ENCODE measurements at regions not wholly inside any gene's neighbourhood (a gene's known extent, or its start where the extent isn't known, plus 50 kb on each side); places are given as distances from the start of the nearest gene placed in this dataset.

DNA sequence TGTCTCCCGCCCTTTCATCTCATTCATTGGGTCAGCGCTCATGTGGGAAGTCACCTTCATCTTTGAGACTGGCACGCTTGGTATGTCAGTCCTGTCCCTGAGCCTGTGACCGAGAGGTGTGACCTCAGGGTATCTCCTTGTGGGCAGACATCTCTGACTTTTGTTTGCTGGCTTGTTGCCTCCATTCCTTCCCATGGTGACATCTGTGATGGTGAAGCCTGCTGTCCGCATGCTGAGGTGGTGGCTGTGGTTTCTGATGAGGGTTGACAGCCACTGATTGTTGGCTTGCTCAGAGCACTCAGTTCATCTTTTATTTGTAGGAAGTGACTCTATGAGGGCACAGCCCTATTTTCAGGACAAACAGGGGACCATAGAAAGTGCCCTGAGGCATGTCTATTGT is 139.2 kb downstream of the SLC4A3 start:
- TF ChIP-seq, protein P1, sequence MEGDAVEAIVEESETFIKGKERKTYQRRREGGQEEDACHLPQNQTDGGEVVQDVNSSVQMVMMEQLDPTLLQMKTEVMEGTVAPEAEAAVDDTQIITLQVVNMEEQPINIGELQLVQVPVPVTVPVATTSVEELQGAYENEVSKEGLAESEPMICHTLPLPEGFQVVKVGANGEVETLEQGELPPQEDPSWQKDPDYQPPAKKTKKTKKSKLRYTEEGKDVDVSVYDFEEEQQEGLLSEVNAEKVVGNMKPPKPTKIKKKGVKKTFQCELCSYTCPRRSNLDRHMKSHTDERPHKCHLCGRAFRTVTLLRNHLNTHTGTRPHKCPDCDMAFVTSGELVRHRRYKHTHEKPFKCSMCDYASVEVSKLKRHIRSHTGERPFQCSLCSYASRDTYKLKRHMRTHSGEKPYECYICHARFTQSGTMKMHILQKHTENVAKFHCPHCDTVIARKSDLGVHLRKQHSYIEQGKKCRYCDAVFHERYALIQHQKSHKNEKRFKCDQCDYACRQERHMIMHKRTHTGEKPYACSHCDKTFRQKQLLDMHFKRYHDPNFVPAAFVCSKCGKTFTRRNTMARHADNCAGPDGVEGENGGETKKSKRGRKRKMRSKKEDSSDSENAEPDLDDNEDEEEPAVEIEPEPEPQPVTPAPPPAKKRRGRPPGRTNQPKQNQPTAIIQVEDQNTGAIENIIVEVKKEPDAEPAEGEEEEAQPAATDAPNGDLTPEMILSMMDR (IDR thresholded peaks at IDR 0.05; ENCODE audit: low read depth, low read length, poor library complexity, severe bottlenecking) = no peak
- no peak overlapping the region for H3K27ac ChIP-seq (ENCODE audit: low read depth, low read length)
- no peak overlapping the region for H3K4me2 ChIP-seq (ENCODE audit: low read length)
- no peaks in the 10 kb centered on the region for H3K9me2 ChIP-seq (replicated peaks; ENCODE audit: control insufficient read depth, low read length)
- H3K27me3 ChIP-seq (ENCODE audit: control insufficient read depth, low read length) = no peaks in the 10 kb centered on the region
- H3F3A ChIP-seq (ENCODE audit: control insufficient read depth, insufficient read depth) = no peaks in the 10 kb centered on the region
- H4K20me1 ChIP-seq (ENCODE audit: control insufficient read depth, insufficient read depth, low read depth, low read length) = no peaks in the 10 kb centered on the region
- H3K4me1 ChIP-seq (ENCODE audit: control insufficient read depth, low read length) = peaks cover 14% of the 10 kb centered on the region
- H3K9me3 ChIP-seq (ENCODE audit: control insufficient read depth, insufficient read depth, low read length) = no peaks in the 10 kb centered on the region
- no peaks in the 10 kb centered on the region for H3K36me3 ChIP-seq (ENCODE audit: control insufficient read depth, low read length)
- H3K79me2 ChIP-seq (ENCODE audit: control insufficient read depth, low read length) = peaks cover 3% of the 10 kb centered on the region; the same call in 1 of the 2 replicates
- H3K4me3 ChIP-seq (ENCODE audit: low read length) = no peak overlapping the region

DNA sequence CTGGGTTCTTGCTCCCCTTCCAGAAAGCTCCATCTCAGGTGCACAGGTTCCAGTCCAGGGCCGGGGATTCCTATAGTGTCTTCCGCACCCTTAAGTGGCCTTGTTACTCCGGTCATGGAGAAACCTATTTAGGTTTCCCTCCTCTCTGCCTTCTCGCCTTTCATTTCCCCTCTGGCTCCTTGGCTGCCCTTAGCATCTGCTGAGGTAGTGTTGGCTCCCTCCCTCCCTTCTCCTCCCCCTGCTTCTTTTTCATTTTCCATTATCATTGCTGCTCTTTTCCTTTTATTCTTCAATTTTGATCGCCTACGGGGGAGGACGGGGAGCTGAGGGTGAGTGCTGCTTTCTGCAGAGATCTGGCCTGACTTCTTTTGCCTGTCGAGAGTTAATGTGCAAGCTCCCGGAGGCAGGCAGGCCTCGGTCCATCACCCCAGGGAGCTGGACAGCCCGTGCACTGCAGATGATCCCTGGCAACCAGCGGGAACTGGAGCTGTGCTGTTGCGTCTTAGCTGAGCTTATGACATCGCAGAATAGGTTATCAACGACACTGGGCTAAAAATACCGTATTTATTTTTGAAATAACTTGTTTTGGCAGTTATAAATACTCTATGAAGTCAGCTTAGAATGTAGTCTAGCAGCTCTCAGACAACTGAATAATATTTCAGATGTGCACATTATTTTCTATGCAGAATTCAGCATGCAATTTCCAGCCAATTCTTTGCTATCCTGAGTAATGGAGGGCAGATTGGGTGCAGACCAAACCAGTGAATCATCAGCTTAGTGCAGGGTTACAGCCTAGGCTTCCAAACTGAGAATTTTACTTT is 141.9 kb downstream of the SLC4A3 start:
- TF ChIP-seq, protein P1 (IDR thresholded peaks at IDR 0.05; ENCODE audit: low read depth, low read length, poor library complexity, severe bottlenecking) = no peak
- TF ChIP-seq EZH2phosphoT487 (IDR thresholded peaks at IDR 0.05; ENCODE audit: borderline replicate concordance, low read length) = no peak
- no peaks in the 10 kb centered on the region for H3K9me3 ChIP-seq (ENCODE audit: control insufficient read depth, insufficient read depth, low read length)
- peaks cover 14% of the 10 kb centered on the region for H3K4me1 ChIP-seq (ENCODE audit: control insufficient read depth, low read length)
- H3K4me3 ChIP-seq (ENCODE audit: low read length) = no peak overlapping the region
- no peaks in the 10 kb centered on the region for H3F3A ChIP-seq (ENCODE audit: control insufficient read depth, insufficient read depth)
- no peak overlapping the region for H3K4me2 ChIP-seq (ENCODE audit: low read length)
- H3K27ac ChIP-seq (ENCODE audit: low read depth, low read length) = no peak overlapping the region
- H3K27me3 ChIP-seq (ENCODE audit: control insufficient read depth, low read length) = no peaks in the 10 kb centered on the region
- H3K9me2 ChIP-seq (replicated peaks; ENCODE audit: control insufficient read depth, low read length) = no peaks in the 10 kb centered on the region
- H4K20me1 ChIP-seq (ENCODE audit: control insufficient read depth, insufficient read depth, low read depth, low read length) = no peaks in the 10 kb centered on the region
- H3K36me3 ChIP-seq (ENCODE audit: control insufficient read depth, low read length) = no peaks in the 10 kb centered on the region
- peaks cover 3% of the 10 kb centered on the region; the same call in 1 of the 2 replicates for H3K79me2 ChIP-seq (ENCODE audit: control insufficient read depth, low read length)

DNA sequence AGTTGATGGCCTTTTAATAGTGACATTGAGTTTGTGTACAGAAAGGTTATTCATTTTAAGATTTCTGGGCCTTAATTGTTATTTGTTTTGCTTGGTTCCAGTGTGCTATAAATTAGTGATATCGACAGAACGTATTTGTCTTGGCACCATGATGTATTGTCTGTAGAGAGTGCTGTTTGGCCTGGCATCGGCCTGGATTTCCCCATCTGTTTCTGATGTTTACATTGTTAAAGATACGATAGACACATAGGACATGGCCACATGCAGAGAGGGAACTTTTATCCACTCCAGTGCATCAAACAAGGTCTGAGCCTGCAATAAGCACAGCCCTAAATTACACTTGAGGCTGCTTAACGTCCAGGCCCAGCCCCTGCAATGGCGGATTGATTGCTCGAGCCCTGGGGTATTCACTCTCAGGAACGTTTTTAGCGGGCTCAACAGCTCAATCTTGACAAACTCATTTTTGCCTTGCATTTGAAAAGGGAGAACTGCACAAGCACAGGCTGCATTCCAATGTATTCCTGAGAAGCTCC is 144.7 kb downstream of the SLC4A3 start:
- H4K20me1 ChIP-seq (ENCODE audit: control insufficient read depth, insufficient read depth, low read depth, low read length) = no peaks in the 10 kb centered on the region
- no peaks in the 10 kb centered on the region for H3K9me3 ChIP-seq (ENCODE audit: control insufficient read depth, insufficient read depth, low read length)
- no peaks in the 10 kb centered on the region for H3K79me2 ChIP-seq (ENCODE audit: control insufficient read depth, low read length)
- H3K9me2 ChIP-seq (replicated peaks; ENCODE audit: control insufficient read depth, low read length) = no peaks in the 10 kb centered on the region
- H3K4me1 ChIP-seq (ENCODE audit: control insufficient read depth, low read length) = no peaks in the 10 kb centered on the region
- no peaks in the 10 kb centered on the region for H3F3A ChIP-seq (ENCODE audit: control insufficient read depth, insufficient read depth)
- H3K4me3 ChIP-seq (ENCODE audit: low read length) = no peak overlapping the region
- H3K27ac ChIP-seq (ENCODE audit: low read depth, low read length) = no peak overlapping the region
- H3K27me3 ChIP-seq (ENCODE audit: control insufficient read depth, low read length) = no peaks in the 10 kb centered on the region
- TF ChIP-seq EZH2phosphoT487 (IDR thresholded peaks at IDR 0.05; ENCODE audit: borderline replicate concordance, low read length) = no peak
- TF ChIP-seq, protein P1 (IDR thresholded peaks at IDR 0.05; ENCODE audit: low read depth, low read length, poor library complexity, severe bottlenecking) = no peak
- H3K36me3 ChIP-seq (ENCODE audit: control insufficient read depth, low read length) = no peaks in the 10 kb centered on the region
- no peak overlapping the region for H3K4me2 ChIP-seq (ENCODE audit: low read length)
